Endothelial cell of umbilical vein (primary cell): ENCODE measurements at regions not wholly inside any gene's neighbourhood (a gene's known extent, or its start where the extent isn't known, plus 50 kb on each side); places are given as distances from the start of the nearest gene placed in this dataset.

ENCODE experiments used
- BruUV-seq: library from RNA; stranded (reverse); fragments of 400-500 nt; replicated peaks from 2 replicates; lab custom pipeline; 2021; lab: Mats Ljungman, UMichigan
- CTCF ChIA-PET: fragments of 300-600, 350-600 bp; sonication (Branson Sonifier 250); formaldehyde crosslinking; loops from one replicate; lab custom pipeline; 2021; ENCODE audit warnings: antibody characterized with exemption, inconsistent platforms; lab: Charles Lee
- POLR2A ChIA-PET: fragments of 300-600, 350-600 bp; sonication (Branson Sonifier 250); formaldehyde crosslinking; loops from one replicate; lab custom pipeline; 2021; ENCODE audit warnings: antibody characterized with exemption, inconsistent platforms; lab: Charles Lee
- DNase-seq: peaks from one replicate; pipeline ENCODE4 v3.0.0-alpha.2; 2011; ENCODE audit warnings: low read depth, low spot score
- FAIRE-seq: peaks from 2 replicates; lab custom pipeline; 2011; peaks lifted over from hg19 to GRCh38; lab: Jason Lieb, UNC
- H2AFZ ChIP-seq: 2 replicates; pipeline ENCODE4 v1.6.0; 2012; ENCODE audit warnings: low read depth, low read length, control low read depth, inconsistent platforms
- H3K27ac ChIP-seq: 2 replicates; pipeline ENCODE4 v1.5.1; 2011; ENCODE audit warnings: low read depth, mild to moderate bottlenecking, control low read depth, low read length, moderate library complexity; ENCODE audit not compliant: insufficient read depth
- H3K27me3 ChIP-seq, 2 experiments: 2 replicates each; pipeline versions ENCODE4 v1.6.0 to v1.6.1; 2011; ENCODE audit warnings: low read length in 2 of 2, mixed read lengths in 1 of 2; ENCODE audit not compliant: control insufficient read depth in 2 of 2, insufficient read depth in 2 of 2
- H3K36me3 ChIP-seq, 2 experiments: 2 replicates in 1 of 2; 3 replicates in 1 of 2; pipeline ENCODE4 v1.5.1; 2011; ENCODE audit warnings: low read length in 2 of 2, mild to moderate bottlenecking in 1 of 2, moderate library complexity in 1 of 2; ENCODE audit not compliant: control insufficient read depth in 2 of 2, insufficient read depth in 2 of 2; ENCODE audit errors: extremely low read depth in 1 of 2
- H3K4me1 ChIP-seq: 3 replicates; pipeline ENCODE4 v1.5.1; 2011; ENCODE audit warnings: mild to moderate bottlenecking, low read length; ENCODE audit not compliant: control insufficient read depth, insufficient read depth; ENCODE audit errors: extremely low read depth
- H3K4me2 ChIP-seq: 2 replicates; pipeline ENCODE4 v1.6.1; 2011; ENCODE audit warnings: low read length, control low read depth, mixed read lengths; ENCODE audit not compliant: insufficient read depth
- H3K4me3 ChIP-seq, 3 experiments: fragments of 200-600 bp in 1 of 3; sonication (generic), shearing (Covaris generic) in 1 of 3; replicated peaks in 1 of 3; 2 replicates each; pipeline ENCODE4 v1.5.1; 2011 to 2016; ENCODE audit warnings: control low read depth in 3 of 3, low read length in 3 of 3, mild to moderate bottlenecking in 2 of 3, inconsistent platforms in 1 of 3, low read depth in 1 of 3, moderate library complexity in 1 of 3; ENCODE audit not compliant: insufficient read depth in 1 of 3
- H3K79me2 ChIP-seq: 2 replicates; pipeline ENCODE4 v1.6.0; 2012; ENCODE audit warnings: low read length, inconsistent platforms; ENCODE audit not compliant: control insufficient read depth, insufficient read depth
- H3K9ac ChIP-seq: replicated peaks from 2 replicates; pipeline ENCODE3; 2011; ENCODE audit warnings: low read length, control low read depth; ENCODE audit not compliant: insufficient read depth; ENCODE audit errors: extremely low read depth
- H3K9me1 ChIP-seq: replicated peaks from 3 replicates; pipeline ENCODE4 v1.6.0; 2011; ENCODE audit warnings: mild to moderate bottlenecking, low read length; ENCODE audit not compliant: control insufficient read depth, insufficient read depth; ENCODE audit errors: extremely low read depth
- H3K9me3 ChIP-seq: replicated peaks from 2 replicates; pipeline ENCODE4 v1.5.1; 2012; ENCODE audit warnings: low read length, inconsistent platforms; ENCODE audit not compliant: control insufficient read depth, insufficient read depth
- H4K20me1 ChIP-seq: replicated peaks from 2 replicates; pipeline ENCODE3; 2011; ENCODE audit warnings: mild to moderate bottlenecking, low read length; ENCODE audit not compliant: control insufficient read depth, insufficient read depth; ENCODE audit errors: extremely low read depth
- CTCF ChIP-seq, 2 donors: IDR thresholded peaks; 1 replicate in 1 of 2; 2 replicates in 1 of 2; pipeline ENCODE4 v1.5.1; 2011; ENCODE audit warnings: low read length in 2 of 2, mild to moderate bottlenecking in 2 of 2, moderate library complexity in 2 of 2, control low read depth in 1 of 2, inconsistent platforms in 1 of 2, low read depth in 1 of 2; ENCODE audit not compliant: insufficient read depth in 1 of 2; ENCODE audit errors: extremely low read depth in 1 of 2
- FOS ChIP-seq: IDR thresholded peaks from 2 replicates; pipeline ENCODE4 v1.6.1; 2011; ENCODE audit warnings: mild to moderate bottlenecking, low read length, moderate library complexity, borderline replicate concordance; ENCODE audit not compliant: insufficient read depth
- GATA2 ChIP-seq: IDR thresholded peaks from 2 replicates; pipeline ENCODE4 v1.7.0; 2011; ENCODE audit warnings: low read depth, mild to moderate bottlenecking, moderate library complexity, mixed read lengths, low read length; ENCODE audit not compliant: insufficient read length, insufficient read depth
- dilution Hi-C: fragments of 300-500 bp; cut with MboI; formaldehyde crosslinking; loops from one replicate; pipeline ENCODE4 v1.15.0; 2019; ENCODE audit warnings: low sequenced_read_pairs; ENCODE audit not compliant: extremely low pct_ligation_motif_present
- intact Hi-C: fragments of 100-400 bp; cut with micrococcal nuclease; formaldehyde crosslinking; loops from one replicate; pipeline ENCODE4 v1.10.0; 2022
- TF ChIP-seq, protein P1 (sequence below): IDR thresholded peaks from 2 replicates; pipeline ENCODE4 v1.6.1; 2011; ENCODE audit not compliant: insufficient read depth, insufficient read length

DNA sequence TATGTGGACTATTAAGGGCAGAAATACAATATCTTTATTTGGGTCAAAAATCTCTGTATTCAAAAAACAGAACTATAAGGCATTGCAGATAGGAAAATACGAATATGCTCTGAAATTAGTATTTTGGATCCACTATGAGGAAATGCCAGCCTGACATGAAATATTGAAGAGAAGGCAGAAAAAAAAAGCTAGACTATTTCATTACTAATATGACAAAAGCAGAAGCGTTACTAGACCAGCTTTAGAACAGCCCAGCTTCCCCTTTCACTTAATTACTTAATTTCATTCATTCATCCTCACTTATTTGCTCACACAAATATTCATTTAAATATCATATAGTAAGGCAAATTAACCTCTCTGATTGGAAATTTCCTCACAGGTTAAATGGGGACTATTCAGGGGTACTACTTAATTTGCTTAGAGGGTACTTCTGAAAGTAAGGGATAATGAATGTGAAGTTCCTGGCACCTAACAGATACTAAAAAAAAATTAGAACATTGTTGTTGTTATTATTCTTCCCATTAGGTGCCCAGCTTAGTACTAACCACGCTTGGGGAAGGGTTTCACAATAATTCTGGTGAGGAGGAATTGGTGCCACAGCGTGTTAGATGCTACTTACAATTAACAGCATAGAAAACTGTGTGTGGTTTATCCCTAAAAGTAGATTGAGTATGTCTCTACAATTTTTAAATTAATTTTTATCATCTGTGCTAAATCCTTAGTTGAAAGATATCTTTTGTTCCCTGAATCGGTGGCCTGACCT lies 71.1 kb upstream of the CTLA4 start:
- intact Hi-C loops = no loop called here
- dilution Hi-C loops = no loop called here
- Histone ChIP-seq H3K36me3 (no peaks in the 10 kb centered on the region), H2AFZ (no peak overlapping the region), H3K4me2 (no peak overlapping the region), H3K9me1 (no peaks in the 10 kb centered on the region), H3K27ac (no peak overlapping the region), H4K20me1 (no peaks in the 10 kb centered on the region), H3K27me3 (no peaks in the 10 kb centered on the region), H3K9me3 (no peaks in the 10 kb centered on the region), H3K79me2 (no peaks in the 10 kb centered on the region), H3K4me1 (no peaks in the 10 kb centered on the region), H3K9ac (no peak overlapping the region), H3K4me3 (no peak overlapping the region)
- no TSS peak for BruUV-seq
- POLR2A ChIA-PET = no interaction called here
- TF ChIP-seq GATA2 (no peak), CTCF (IDR thresholded peaks at IDR 0.05; ENCODE audit: extremely low read depth in 1 of 2, insufficient read depth in 1 of 2, low read depth in 1 of 2, low read length in 2 of 2) (no peak), FOS (no peak)
- TF ChIP-seq, protein P1, sequence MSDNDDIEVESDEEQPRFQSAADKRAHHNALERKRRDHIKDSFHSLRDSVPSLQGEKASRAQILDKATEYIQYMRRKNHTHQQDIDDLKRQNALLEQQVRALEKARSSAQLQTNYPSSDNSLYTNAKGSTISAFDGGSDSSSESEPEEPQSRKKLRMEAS = no peak
- FAIRE-seq (no peak), DNase-seq (no peak)
- CTCF ChIA-PET = interaction anchor here (1.8 to 1.9 kb wide), 2 partner anchors 10 to 12 kb away, joined by 4 to 5 read pairs; no protein-coding TSS in a partner anchor
